Large intestine (tissue), 3 donors: ENCODE measurements at regions not wholly inside any gene's neighbourhood (a gene's known extent, or its start where the extent isn't known, plus 50 kb on each side); places are given as distances from the start of the nearest gene placed in this dataset.

Experiments used
- DNase-seq, 2 donors: peaks; one replicate each; pipeline versions ENCODE4 v3.0.0 to v3.0.0-alpha.2; 2013
- H3K27ac ChIP-seq: one replicate; pipeline ENCODE4 v1.5.1; 2013; ENCODE audit warnings: low read length
- H3K27me3 ChIP-seq: 2 replicates; pipeline ENCODE4 v1.6.1; 2013; ENCODE audit warnings: low read length; ENCODE audit not compliant: control insufficient read depth, insufficient read depth
- H3K36me3 ChIP-seq: 2 replicates; pipeline ENCODE4 v1.6.1; 2013; ENCODE audit warnings: low read length; ENCODE audit not compliant: control insufficient read depth, insufficient read depth
- H3K4me1 ChIP-seq: one replicate; pipeline ENCODE4 v1.6.1; 2013; ENCODE audit warnings: low read length; ENCODE audit not compliant: control insufficient read depth, insufficient read depth
- H3K4me3 ChIP-seq: one replicate; pipeline ENCODE4 v1.5.1; 2013; ENCODE audit warnings: low read length
- H3K9me3 ChIP-seq: one replicate; pipeline ENCODE4 v1.6.1; 2013; ENCODE audit warnings: mild to moderate bottlenecking, low read depth, low read length, moderate library complexity; ENCODE audit not compliant: control insufficient read depth
- WGBS: methylation state at CpG from one replicate; pipeline ENCODE4 v1.1.5; 2013; ENCODE audit warnings: low lambda C conversion rate; ENCODE audit not compliant: insufficient coverage; 5-methylcytosine and 5-hydroxymethylcytosine counted together

DNA sequence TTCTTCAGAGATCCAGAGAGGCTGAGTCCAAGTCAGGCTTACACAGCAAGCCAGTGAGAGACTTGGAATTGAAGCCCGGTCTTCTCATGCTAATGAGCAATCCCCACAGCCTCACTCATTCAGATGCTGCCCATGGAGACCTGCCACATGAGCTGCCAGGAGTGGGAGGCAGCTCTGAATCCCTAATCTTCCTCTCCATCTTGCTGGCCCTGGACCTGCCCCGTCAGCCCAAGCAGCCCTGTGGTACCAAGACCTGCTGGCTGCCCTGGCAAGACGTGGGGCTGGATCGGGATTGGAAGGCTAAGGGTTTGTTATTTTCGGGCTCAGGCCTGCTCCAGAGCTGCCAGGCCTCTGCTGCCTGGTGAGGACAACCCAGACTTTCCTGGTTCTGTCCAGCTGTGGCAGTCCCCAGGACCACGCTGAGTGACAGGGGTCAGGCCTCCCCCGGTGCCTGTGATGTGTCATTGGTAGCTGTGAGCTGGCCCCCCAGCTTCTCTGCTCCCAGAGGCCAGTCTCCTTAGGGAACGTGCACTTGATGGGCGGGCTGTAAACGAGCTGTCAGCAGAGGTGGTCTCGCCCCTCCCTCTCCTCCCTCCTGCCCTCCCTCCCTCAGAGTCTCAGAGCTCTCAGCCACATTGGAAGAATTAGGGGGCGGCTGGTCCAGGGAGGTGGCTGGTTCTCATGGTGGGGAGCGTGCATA, 135.0 kb downstream of the FOXD2 start:
- WGBS = no CpG with 5 or more reads among the region's 13 CpGs
- no peak for DNase-seq

DNA sequence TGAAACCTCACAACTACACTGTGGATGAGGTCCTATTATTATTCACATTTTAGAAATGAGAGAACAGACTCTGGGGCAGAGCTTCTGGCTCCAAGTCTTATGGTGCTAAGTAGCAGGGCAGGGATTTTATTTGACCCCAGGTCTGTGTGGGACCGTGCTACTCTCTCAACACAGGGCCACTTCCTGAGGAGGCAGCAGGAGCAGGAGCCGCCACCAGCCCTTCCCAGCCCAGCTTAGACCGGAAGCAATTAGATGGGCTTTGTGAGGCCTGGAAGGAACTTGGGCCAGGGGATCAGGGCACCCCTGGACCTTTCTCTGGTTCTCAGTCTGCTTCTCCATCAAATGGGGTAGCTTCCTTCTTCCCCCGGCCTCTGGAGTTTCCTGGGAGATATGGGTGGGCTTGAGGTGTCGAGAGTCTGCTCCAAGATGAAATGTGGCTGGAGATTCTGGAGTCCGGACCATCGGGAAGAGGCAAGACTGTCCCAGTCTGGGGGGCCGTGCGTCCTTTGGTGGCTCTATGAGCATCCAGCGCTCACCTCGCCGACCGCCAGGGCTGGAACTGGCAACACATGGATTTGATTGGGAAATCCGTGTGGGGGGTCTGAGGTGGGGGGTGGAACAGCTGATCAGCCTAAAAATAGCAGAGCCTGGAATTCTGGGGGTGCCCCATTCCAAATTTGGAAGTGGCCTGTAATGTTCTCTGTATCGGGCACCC, 136.8 kb downstream of the FOXD2 start:
- H3K4me1 ChIP-seq = peaks cover 10% of the 10 kb centered on the region
- no peaks in the 10 kb centered on the region for H3K36me3 ChIP-seq
- no peak for DNase-seq
- no peaks in the 10 kb centered on the region for H3K9me3 ChIP-seq
- H3K27ac ChIP-seq = no peak overlapping the region
- no peak overlapping the region for H3K4me3 ChIP-seq
- no peaks in the 10 kb centered on the region for H3K27me3 ChIP-seq
- no CpG with 5 or more reads among the region's 15 CpGs for WGBS

More for the DNA sequence above, 135.0 kb downstream of the FOXD2 start:
- Histone ChIP-seq H3K27ac (no peak overlapping the region), H3K27me3 (no peaks in the 10 kb centered on the region), H3K36me3 (no peaks in the 10 kb centered on the region), H3K4me3 (no peak overlapping the region), H3K9me3 (no peaks in the 10 kb centered on the region), H3K4me1 (peaks cover 8% of the 10 kb centered on the region)

DNA sequence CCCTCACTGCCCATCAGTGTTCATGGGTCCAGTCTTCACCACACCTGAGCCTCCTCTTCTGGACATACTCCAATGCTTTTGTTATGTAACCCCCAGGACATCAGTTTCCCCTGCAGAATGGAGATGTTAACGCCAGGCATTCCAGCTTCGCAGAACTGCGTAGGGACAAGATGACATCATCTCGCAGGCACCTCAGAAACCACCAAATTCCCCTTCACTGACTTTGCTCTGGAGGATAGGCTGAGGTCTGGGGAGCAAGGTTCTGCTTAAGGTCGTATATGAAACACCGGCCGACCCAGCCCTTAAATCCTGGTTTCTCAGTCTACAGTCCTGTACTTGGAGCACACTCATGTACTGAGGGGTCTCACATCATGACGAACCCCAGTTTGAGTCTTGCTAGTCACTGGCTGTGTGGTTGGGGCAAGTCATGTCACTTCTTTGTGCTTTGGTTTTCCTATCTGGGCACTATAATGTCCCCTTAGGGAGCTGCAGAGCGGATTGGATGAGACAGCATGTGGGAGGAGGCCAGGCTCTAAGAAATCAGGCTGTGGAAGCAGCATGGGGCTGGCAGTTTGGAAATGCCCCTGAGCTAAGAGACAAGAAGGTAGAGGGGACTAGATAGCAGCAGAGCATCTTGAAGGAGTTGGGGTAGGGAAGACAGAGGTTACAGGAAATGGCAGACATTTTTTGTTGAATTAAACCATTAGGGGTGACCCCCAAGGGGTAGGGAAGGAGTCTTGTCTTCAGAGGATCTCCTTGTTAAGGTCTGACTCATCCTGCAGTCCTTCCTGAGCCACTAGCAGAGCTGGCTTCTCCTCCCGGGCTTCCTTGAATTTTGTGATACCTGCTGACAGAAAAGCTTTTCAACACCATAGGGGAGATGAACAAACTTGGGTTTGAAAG, 138.3 kb downstream of the FOXD2 start:
- Histone ChIP-seq H3K4me1 (peaks cover 9% of the 10 kb centered on the region), H3K9me3 (no peaks in the 10 kb centered on the region), H3K27ac (no peak overlapping the region), H3K4me3 (no peak overlapping the region), H3K36me3 (no peaks in the 10 kb centered on the region), H3K27me3 (no peaks in the 10 kb centered on the region)
- DNase-seq = no peak
- no CpG with 5 or more reads among the region's 10 CpGs for WGBS

DNA sequence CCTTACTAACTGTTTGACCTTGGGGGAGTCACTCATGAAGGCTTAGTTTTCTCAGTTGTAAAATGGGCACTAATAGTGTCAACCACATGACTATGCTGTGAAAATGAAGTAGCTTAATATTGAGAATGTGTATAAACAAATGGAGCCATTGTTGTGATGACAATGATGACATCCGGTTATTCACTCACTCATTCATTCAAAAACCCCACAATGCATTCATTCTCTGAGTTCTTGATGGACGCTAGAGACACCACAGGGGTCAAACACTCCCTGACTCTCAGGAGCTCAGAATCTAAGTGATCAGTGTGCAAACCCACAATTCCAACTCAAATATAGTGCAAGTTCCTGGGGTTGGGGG, 138.9 kb downstream of the FOXD2 start:
- H3K4me3 ChIP-seq = no peak overlapping the region
- no CpG with 5 or more reads among the region's 2 CpGs for WGBS
- peaks cover 9% of the 10 kb centered on the region for H3K4me1 ChIP-seq
- no peaks in the 10 kb centered on the region for H3K9me3 ChIP-seq
- no peak overlapping the region for H3K27ac ChIP-seq
- DNase-seq = no peak
- no peaks in the 10 kb centered on the region for H3K36me3 ChIP-seq
- no peaks in the 10 kb centered on the region for H3K27me3 ChIP-seq

GRCh38 chr1:47577303-47578025, 139.6 kb downstream of the FOXD2 start:
- WGBS = no CpG with 5 or more reads among the region's 12 CpGs
- H3K36me3 ChIP-seq = no peaks in the 10 kb centered on the region
- no peak for DNase-seq
- H3K27ac ChIP-seq = no peak overlapping the region
- H3K4me1 ChIP-seq = peaks cover 9% of the 10 kb centered on the region
- H3K4me3 ChIP-seq = no peak overlapping the region
- H3K27me3 ChIP-seq = no peaks in the 10 kb centered on the region
- no peaks in the 10 kb centered on the region for H3K9me3 ChIP-seq

- H3K36me3 ChIP-seq = no peaks in the 10 kb centered on the region
- no peaks in the 10 kb centered on the region for H3K9me3 ChIP-seq
- peaks cover 9% of the 10 kb centered on the region for H3K4me1 ChIP-seq
- DNase-seq = no peak
- no peaks in the 10 kb centered on the region for H3K27me3 ChIP-seq
- H3K4me3 ChIP-seq = no peak overlapping the region
- H3K27ac ChIP-seq = no peak overlapping the region
- no CpG with 5 or more reads among the region's 19 CpGs for WGBS
Observed at GRCh38 chr1:47578026-47578720, 140.3 kb downstream of the FOXD2 start.

- H3K4me3 ChIP-seq = no peak overlapping the region
- 17% methylated on average over 2 of the region's 10 CpGs for WGBS
- H3K4me1 ChIP-seq = peaks cover 9% of the 10 kb centered on the region
- DNase-seq = peak in 1 of 2 donors; percentile 42
- no peaks in the 10 kb centered on the region for H3K9me3 ChIP-seq
- H3K27me3 ChIP-seq = no peaks in the 10 kb centered on the region
- H3K36me3 ChIP-seq = no peaks in the 10 kb centered on the region
- H3K27ac ChIP-seq = no peak overlapping the region
Observed at GRCh38 chr1:47578721-47579419, 141.0 kb downstream of the FOXD2 start.

GRCh38 chr1:47579809-47580208, 142.0 kb downstream of the FOXD2 start:
- no peak for DNase-seq
- Histone ChIP-seq H3K4me1 (peaks cover 9% of the 10 kb centered on the region), H3K9me3 (no peaks in the 10 kb centered on the region), H3K27ac (no peak overlapping the region), H3K27me3 (no peaks in the 10 kb centered on the region), H3K4me3 (no peak overlapping the region), H3K36me3 (no peaks in the 10 kb centered on the region)
- no CpG with 5 or more reads among the region's 2 CpGs for WGBS

DNA sequence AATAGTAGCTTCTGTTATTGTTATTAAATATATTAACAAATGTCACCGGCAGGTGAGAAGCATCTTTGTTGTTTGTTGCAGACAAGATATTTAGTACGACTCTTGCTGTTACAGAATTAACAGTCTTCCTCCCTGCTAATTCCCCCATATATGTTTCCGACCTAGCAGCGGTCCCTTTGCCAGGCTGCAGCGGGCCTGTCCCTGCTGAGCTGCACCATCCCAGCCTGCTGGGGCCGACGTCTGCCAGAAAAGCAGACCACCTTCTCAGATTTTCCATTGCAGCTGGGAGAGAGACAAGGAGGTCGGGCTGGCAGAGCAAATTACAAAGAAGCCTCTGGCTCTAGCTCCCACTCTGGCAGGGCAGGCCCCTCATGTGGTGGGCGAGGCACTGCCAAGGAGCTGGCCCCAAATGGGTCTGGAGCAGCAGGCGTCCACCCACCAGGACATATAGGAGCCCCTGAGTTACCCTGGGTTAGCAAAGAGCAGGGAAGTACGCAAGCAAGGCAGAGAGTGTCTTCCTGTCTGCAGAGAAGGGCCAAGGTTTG, 142.7 kb downstream of the FOXD2 start:
- no peak for DNase-seq
- Histone ChIP-seq H3K27ac (no peak overlapping the region), H3K9me3 (no peaks in the 10 kb centered on the region), H3K4me3 (no peak overlapping the region), H3K36me3 (no peaks in the 10 kb centered on the region), H3K4me1 (peaks cover 9% of the 10 kb centered on the region), H3K27me3 (no peaks in the 10 kb centered on the region)
- no CpG with 5 or more reads among the region's 11 CpGs for WGBS
